HFF-Myc (cell line): ENCODE measurements at regions not wholly inside any gene's neighbourhood (a gene's known extent, or its start where the extent isn't known, plus 50 kb on each side); places are given as distances from the start of the nearest gene placed in this dataset.

ENCODE experiments used
- DNase-seq: peaks from one replicate; pipeline ENCODE4 v3.0.0-alpha.2; 2011; ENCODE audit warnings: low read depth; ENCODE audit errors: extremely low read depth
- H3K4me3 ChIP-seq: replicated peaks from 2 replicates; pipeline ENCODE4 v1.5.1; 2011; ENCODE audit warnings: low read depth, mild to moderate bottlenecking, control low read depth, low read length
- CTCF ChIP-seq: IDR thresholded peaks from 2 replicates; pipeline ENCODE4 v1.5.1; 2012; ENCODE audit warnings: mild to moderate bottlenecking, low read depth, low read length, control low read depth; ENCODE audit errors: missing control alignments

- DNase-seq, result no peak
- H3K4me3 ChIP-seq, result no peak overlapping the region
Measured at GRCh38 chr20:56929606-56930005, 300.5 kb downstream of the TFAP2C start.

GRCh38 chr20:56930876-56931275, 301.8 kb downstream of the TFAP2C start:
- no peak for TF ChIP-seq CTCF
- no peak for DNase-seq
- H3K4me3 ChIP-seq, result no peak overlapping the region

More at GRCh38 chr20:56929606-56930005, 300.5 kb downstream of the TFAP2C start:
- no peak for TF ChIP-seq CTCF

- DNase-seq, result no peak
- no peak overlapping the region for H3K4me3 ChIP-seq
- no peak for TF ChIP-seq CTCF
Measured at GRCh38 chr20:56932575-56933330, 303.6 kb downstream of the TFAP2C start.

GRCh38 chr20:56933331-56933698, 304.2 kb downstream of the TFAP2C start:
- no peak for DNase-seq
- no peak overlapping the region for H3K4me3 ChIP-seq
- no peak for TF ChIP-seq CTCF

GRCh38 chr20:56934888-56935287, 305.8 kb downstream of the TFAP2C start:
- TF ChIP-seq CTCF, result no peak
- H3K4me3 ChIP-seq, result no peak overlapping the region
- no peak for DNase-seq

- TF ChIP-seq CTCF, result no peak
- DNase-seq, result no peak
- H3K4me3 ChIP-seq, result no peak overlapping the region
Measured at GRCh38 chr20:56940466-56940865, 311.4 kb downstream of the TFAP2C start.
